ENCODE measurements at regions not wholly inside any gene's neighbourhood (a gene's known extent, or its start where the extent isn't known, plus 50 kb on each side); places are given as distances from the start of the nearest gene placed in this dataset.

DNA sequence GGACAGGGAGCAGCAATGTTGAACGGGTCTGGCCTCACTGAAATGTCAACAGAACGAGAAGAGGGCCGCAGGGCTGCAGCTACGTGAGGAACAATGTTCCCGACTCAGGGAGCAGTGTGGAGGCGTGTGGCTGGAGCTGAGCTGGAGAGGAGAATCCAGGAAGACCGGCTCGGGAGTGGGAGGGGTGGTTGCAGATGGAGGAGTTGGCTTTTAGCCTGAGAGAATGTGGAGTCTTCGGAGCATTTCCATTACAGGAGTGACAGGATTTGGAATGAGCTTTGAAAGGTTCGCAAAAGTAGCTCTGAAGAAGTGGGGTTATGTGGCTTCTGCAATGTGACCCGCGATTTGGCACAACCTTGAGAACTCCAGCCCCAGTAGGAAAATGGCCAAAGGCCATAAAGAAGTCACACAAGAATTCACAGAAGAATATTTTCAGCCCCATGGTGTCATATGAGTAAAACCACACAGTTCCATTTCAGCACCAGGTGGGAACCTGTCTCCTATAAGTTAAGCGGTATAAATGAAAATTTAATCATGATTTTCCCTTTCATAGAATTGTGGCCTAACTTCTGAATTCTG, 78.8 kb upstream of the NSMCE3 start:
- Histone ChIP-seq H3K4me1 (no peaks in the 10 kb centered on the region), H3K4me3 (no peak overlapping the region), H3K9me3 (no peaks in the 10 kb centered on the region), H3K4me2 (no peak overlapping the region), H3K27ac (no peak overlapping the region)
- no peak for TF ChIP-seq CHD2 (IDR thresholded peaks at IDR 0.05; ENCODE audit: low read length, partially characterized antibody)
- TF ChIP-seq GATA3 (IDR thresholded peaks at IDR 0.05; ENCODE audit: borderline replicate concordance), result no peak
- no peak for TF ChIP-seq PBX3 (IDR thresholded peaks at IDR 0.05)
- no peak for TF ChIP-seq EHF (CRISPR knock-in tag; IDR thresholded peaks at IDR 0.05)
- no peak for TF ChIP-seq KDM1A (IDR thresholded peaks at IDR 0.05; ENCODE audit: low read depth)
- TF ChIP-seq NFE2L2 (conservative IDR thresholded peaks at IDR 0.05; ENCODE audit: low read length), result no peak
- ChIA-PET CTCF (no interaction called here), POLR2A (no interaction called here)
- DNase-seq (ENCODE audit: low read depth in 1 of 2, low spot score in 1 of 2) (no peak), ATAC-seq (peak in 1 of 2 experiments; percentile 30; a peak in 2 of 6 replicates), FAIRE-seq (no peak)
- 43% methylated on average over 13 of the region's 13 CpGs for WGBS (ENCODE audit: missing lambda C conversion rate)

DNA sequence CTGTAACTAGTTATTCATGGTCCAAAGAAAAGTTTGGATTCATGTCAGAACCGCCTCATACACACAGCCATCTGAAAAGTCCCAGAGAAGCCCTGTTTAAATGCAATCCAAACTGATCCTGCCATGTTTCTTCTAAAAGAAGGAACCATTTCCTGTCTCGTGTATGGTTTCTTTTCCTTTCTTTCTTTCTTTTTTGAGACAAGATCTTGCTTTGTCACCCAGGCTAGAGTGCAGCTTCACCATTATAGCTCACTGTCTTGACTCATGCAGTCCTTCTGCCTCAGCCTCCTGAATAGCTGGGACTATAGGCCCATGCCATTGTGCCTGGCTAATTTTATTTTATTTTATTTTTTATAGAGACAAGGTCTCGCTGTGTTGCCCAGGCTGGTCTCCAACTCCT, 77.4 kb upstream of the NSMCE3 start:
- Histone ChIP-seq H3K4me3 (no peak overlapping the region), H3K4me2 (no peak overlapping the region), H3K9me3 (no peaks in the 10 kb centered on the region), H3K27ac (no peak overlapping the region), H3K4me1 (no peaks in the 10 kb centered on the region)
- FAIRE-seq (no peak), ATAC-seq (no peak), DNase-seq (ENCODE audit: low read depth in 1 of 2, low spot score in 1 of 2) (no peak)
- TF ChIP-seq, protein P1, sequence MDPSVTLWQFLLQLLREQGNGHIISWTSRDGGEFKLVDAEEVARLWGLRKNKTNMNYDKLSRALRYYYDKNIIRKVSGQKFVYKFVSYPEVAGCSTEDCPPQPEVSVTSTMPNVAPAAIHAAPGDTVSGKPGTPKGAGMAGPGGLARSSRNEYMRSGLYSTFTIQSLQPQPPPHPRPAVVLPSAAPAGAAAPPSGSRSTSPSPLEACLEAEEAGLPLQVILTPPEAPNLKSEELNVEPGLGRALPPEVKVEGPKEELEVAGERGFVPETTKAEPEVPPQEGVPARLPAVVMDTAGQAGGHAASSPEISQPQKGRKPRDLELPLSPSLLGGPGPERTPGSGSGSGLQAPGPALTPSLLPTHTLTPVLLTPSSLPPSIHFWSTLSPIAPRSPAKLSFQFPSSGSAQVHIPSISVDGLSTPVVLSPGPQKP (IDR thresholded peaks at IDR 0.05; ENCODE audit: low read depth, low read length), result no peak
- no peak for TF ChIP-seq REST (IDR thresholded peaks at IDR 0.05)
- TF ChIP-seq CBX8 (IDR thresholded peaks at IDR 0.05), result no peak
- no peak for TF ChIP-seq MAX (IDR thresholded peaks at IDR 0.05)
- no peak for TF ChIP-seq GATA3 (IDR thresholded peaks at IDR 0.05; ENCODE audit: borderline replicate concordance)
- TF ChIP-seq NFE2L2 (conservative IDR thresholded peaks at IDR 0.05; ENCODE audit: low read length), result no peak
- TF ChIP-seq MAFK (IDR thresholded peaks at IDR 0.05; ENCODE audit: partially characterized antibody), result no peak
- no peak for TF ChIP-seq ZSCAN20 (CRISPR knock-in tag; IDR thresholded peaks at IDR 0.05)
- TF ChIP-seq TFCP2L1 (CRISPR knock-in tag; IDR thresholded peaks at IDR 0.05), result no peak
- TF ChIP-seq PHF8 (IDR thresholded peaks at IDR 0.05; ENCODE audit: borderline replicate concordance, low read depth), result no peak
- no peak for TF ChIP-seq CEBPB (IDR thresholded peaks at IDR 0.05)
- TF ChIP-seq EHF (CRISPR knock-in tag; IDR thresholded peaks at IDR 0.05), result no peak
- no peak for TF ChIP-seq RCOR1 (IDR thresholded peaks at IDR 0.05; ENCODE audit: low read depth, low read length)
- no peak for TF ChIP-seq RNF2 (IDR thresholded peaks at IDR 0.05; ENCODE audit: borderline replicate concordance, low read depth)
- no peak for TF ChIP-seq EP300 (IDR thresholded peaks at IDR 0.05)
- no peak for TF ChIP-seq FOXS1 (CRISPR knock-in tag; IDR thresholded peaks at IDR 0.05)
- no peak for TF ChIP-seq HEYL (CRISPR knock-in tag; IDR thresholded peaks at IDR 0.05)
- TF ChIP-seq FOSB (CRISPR knock-in tag; IDR thresholded peaks at IDR 0.05), result no peak
- no peak for TF ChIP-seq SREBF2 (IDR thresholded peaks at IDR 0.05)
- TF ChIP-seq EHMT2 (IDR thresholded peaks at IDR 0.05; ENCODE audit: low read depth), result no peak
- WGBS (ENCODE audit: missing lambda C conversion rate), result 54% methylated on average over 3 of the region's 3 CpGs
- POLR2A ChIA-PET, result no interaction called here
- CTCF ChIA-PET, result interaction anchor here (1.0 to 1.7 kb wide), 6 partner anchors 14 to 222 kb away, joined by 3 to 4 read pairs (median 4); no protein-coding TSS in a partner anchor
